Gastrocnemius medialis (tissue), 4 donors: ENCODE measurements at regions not wholly inside any gene's neighbourhood (a gene's known extent, or its start where the extent isn't known, plus 50 kb on each side); places are given as distances from the start of the nearest gene placed in this dataset.

Experiments used
- ATAC-seq, 2 donors: fragments of 150-250 bp; one replicate each; pipeline ENCODE4 v1.9.1; 2016
- DNase-seq, 2 donors: peaks; one replicate each; pipeline ENCODE4 v3.0.0-alpha.2; 2019
- H3K27ac ChIP-seq, 4 donors: fragments of 200-600 bp; sonication (generic); 1 replicate in 1 of 4; 2 replicates in 3 of 4; pipeline ENCODE4 v1.5.1; 2016 to 2018; ENCODE audit warnings: mild to moderate bottlenecking in 2 of 4, moderate library complexity in 1 of 4
- H3K27me3 ChIP-seq, 3 donors: fragments of 200-600 bp; sonication (generic) in 2 of 3; 1 replicate in 1 of 3; 2 replicates in 2 of 3; pipeline versions ENCODE4 v1.5.1 to v1.6.0; 2016 to 2019; ENCODE audit warnings: mild to moderate bottlenecking in 1 of 3, moderate library complexity in 1 of 3
- H3K36me3 ChIP-seq, 2 donors: fragments of 200-600 bp; sonication (generic) in 1 of 2; one replicate each; pipeline ENCODE4 v1.5.1; 2017 to 2018
- H3K4me1 ChIP-seq, 2 donors: fragments of 200-600 bp; sonication (generic) in 1 of 2; one replicate each; pipeline ENCODE4 v1.5.1; 2016 to 2017; ENCODE audit warnings: mild to moderate bottlenecking in 2 of 2
- H3K4me3 ChIP-seq, 4 donors: fragments of 200-600 bp; sonication (generic) in 3 of 4; 1 replicate in 1 of 4; 2 replicates in 3 of 4; pipeline ENCODE4 v1.5.1; 2016 to 2019; ENCODE audit warnings: mild to moderate bottlenecking in 2 of 4
- H3K9me3 ChIP-seq, 3 donors: fragments of 200-600 bp; sonication (generic) in 2 of 3; 1 replicate in 1 of 3; 2 replicates in 2 of 3; pipeline ENCODE4 v1.5.1; 2016 to 2019
- POLR2A ChIP-seq, 2 donors: fragments of 450-650 bp; IDR thresholded peaks; one replicate each; pipeline ENCODE4 v1.6.1; 2017; ENCODE audit warnings: antibody characterized with exemption in 2 of 2, mild to moderate bottlenecking in 2 of 2, moderate library complexity in 2 of 2
- in situ Hi-C, 4 donors: fragments of 200-750 bp; cut with MboI; loops; one replicate each; pipeline versions ENCODE4 v1.15.0 to v1.8.0; 2017; ENCODE audit warnings: low sequenced_read_pairs in 4 of 4
- intact Hi-C: fragments of 100-400 bp; cut with DNase I; formaldehyde crosslinking; loops from one replicate; pipeline ENCODE4 v1.15.1; 2023; ENCODE audit warnings: low total_unique reads
- TF ChIP-seq, protein P1 (sequence below), 5 experiments: fragments of 450-650 bp in 3 of 5; fragments of 200-600 bp in 2 of 5; sonication (generic) in 2 of 5; IDR thresholded peaks in 4 of 5; conservative IDR thresholded peaks in 1 of 5; 1 replicate in 4 of 5; 2 replicates in 1 of 5; pipeline ENCODE4 v1.5.1; 2016 to 2019; ENCODE audit warnings: antibody characterized with exemption in 5 of 5, mild to moderate bottlenecking in 3 of 5, moderate library complexity in 3 of 5

DNA sequence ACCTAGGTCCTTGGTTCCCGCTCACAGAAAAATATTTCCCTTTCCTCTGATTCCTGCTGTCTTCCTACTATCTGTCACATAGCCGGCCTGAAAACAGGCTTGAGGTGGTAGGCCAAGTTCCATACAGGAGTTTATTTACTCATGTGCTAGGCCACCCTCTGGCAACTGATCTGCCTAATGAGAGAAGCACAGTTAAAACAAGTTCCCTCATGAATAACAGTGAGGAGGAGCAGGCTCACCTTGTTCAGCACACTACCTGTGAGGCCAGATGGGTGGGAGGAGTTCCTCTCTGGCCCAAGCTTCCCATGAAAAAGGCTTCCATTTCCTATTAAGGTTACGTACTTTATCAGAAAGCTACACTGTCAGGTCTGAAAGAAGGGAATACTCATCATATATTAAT is 206.0 kb downstream of the MYRFL start:
- no peak for TF ChIP-seq POLR2A (IDR thresholded peaks at IDR 0.05)
- TF ChIP-seq, protein P1, sequence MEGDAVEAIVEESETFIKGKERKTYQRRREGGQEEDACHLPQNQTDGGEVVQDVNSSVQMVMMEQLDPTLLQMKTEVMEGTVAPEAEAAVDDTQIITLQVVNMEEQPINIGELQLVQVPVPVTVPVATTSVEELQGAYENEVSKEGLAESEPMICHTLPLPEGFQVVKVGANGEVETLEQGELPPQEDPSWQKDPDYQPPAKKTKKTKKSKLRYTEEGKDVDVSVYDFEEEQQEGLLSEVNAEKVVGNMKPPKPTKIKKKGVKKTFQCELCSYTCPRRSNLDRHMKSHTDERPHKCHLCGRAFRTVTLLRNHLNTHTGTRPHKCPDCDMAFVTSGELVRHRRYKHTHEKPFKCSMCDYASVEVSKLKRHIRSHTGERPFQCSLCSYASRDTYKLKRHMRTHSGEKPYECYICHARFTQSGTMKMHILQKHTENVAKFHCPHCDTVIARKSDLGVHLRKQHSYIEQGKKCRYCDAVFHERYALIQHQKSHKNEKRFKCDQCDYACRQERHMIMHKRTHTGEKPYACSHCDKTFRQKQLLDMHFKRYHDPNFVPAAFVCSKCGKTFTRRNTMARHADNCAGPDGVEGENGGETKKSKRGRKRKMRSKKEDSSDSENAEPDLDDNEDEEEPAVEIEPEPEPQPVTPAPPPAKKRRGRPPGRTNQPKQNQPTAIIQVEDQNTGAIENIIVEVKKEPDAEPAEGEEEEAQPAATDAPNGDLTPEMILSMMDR (IDR thresholded peaks at IDR 0.05 in 4 of 5, conservative IDR thresholded peaks at IDR 0.05 in 1 of 5) = no peak
- intact Hi-C loops (no loop called here), in situ Hi-C loops (no loop called here)
- H3K4me1 ChIP-seq = no peaks in the 10 kb centered on the region
- H3K27ac ChIP-seq = no peak overlapping the region
- ATAC-seq (no peak), DNase-seq (no peak)
- H3K9me3 ChIP-seq = no peaks in the 10 kb centered on the region
- no peaks in the 10 kb centered on the region for H3K36me3 ChIP-seq
- no peaks in the 10 kb centered on the region for H3K27me3 ChIP-seq
- H3K4me3 ChIP-seq = no peak overlapping the region

DNA sequence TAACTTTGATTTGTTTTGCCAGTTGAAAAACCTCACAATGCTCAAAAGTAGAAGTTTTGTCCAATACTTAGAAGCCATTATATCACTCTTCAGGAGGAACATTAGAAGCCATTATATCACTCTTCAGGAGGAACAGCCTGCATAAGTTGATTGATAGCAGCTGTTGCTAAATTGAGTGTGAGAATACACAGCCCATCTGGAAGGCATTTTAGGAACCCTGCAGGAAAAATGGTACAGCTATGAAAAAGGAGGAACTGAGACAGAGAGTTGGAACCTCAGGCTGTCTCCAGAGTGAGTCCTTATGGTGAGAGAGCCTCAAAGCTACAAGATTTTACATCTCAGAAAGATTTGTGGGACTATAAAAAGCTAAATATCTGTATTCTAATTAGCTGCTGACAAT is 207.0 kb downstream of the MYRFL start:
- DNase-seq (no peak), ATAC-seq (no peak)
- TF ChIP-seq POLR2A (IDR thresholded peaks at IDR 0.05) = no peak
- TF ChIP-seq, protein P1 (IDR thresholded peaks at IDR 0.05 in 4 of 5, conservative IDR thresholded peaks at IDR 0.05 in 1 of 5) = no peak
- H3K9me3 ChIP-seq = no peaks in the 10 kb centered on the region
- H3K4me3 ChIP-seq = no peak overlapping the region
- intact Hi-C loops = no loop called here
- H3K36me3 ChIP-seq = no peaks in the 10 kb centered on the region
- no peak overlapping the region for H3K27ac ChIP-seq
- H3K4me1 ChIP-seq = no peaks in the 10 kb centered on the region
- H3K27me3 ChIP-seq = no peaks in the 10 kb centered on the region
- in situ Hi-C loops = no loop called here

DNA sequence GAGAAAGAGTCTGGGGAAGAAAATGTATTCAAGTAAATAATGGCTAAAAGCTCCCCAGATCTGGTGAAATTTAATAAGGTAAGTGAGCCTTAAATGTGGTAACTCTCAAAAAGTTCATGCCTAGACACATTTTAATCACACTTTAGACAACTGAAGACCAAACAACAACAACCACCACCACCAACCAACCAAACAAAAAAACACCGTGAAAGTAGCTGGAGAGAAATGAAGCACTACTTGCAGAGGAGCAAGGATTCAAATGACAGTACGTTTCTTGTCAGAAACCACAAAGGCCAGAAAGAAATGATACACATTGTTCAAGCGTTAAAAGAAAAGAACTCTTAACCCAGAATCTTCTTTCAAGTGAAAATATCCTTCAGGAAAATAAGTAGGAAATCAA is 208.3 kb downstream of the MYRFL start:
- in situ Hi-C loops = no loop called here
- TF ChIP-seq, protein P1 (IDR thresholded peaks at IDR 0.05 in 4 of 5, conservative IDR thresholded peaks at IDR 0.05 in 1 of 5) = no peak
- no peak for TF ChIP-seq POLR2A (IDR thresholded peaks at IDR 0.05)

DNA sequence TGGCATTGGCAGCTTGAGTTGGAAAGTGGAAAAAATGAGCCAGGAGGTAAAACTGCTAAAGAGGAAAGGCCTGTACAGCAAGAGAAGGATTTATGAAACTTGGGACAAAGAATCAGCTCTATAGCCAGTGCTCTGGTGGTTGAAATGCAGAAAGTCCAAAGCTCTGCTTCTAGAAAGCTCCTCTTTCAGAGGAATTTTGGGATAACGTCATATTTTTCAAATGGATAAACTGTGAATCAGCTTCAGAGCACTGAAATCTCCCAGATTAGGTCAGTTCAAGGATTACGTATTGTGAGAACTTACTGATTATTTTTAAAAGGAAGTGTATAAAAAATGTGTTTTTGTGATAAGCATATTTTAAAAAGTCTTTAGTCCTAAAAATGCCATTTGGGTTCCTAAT is 203.1 kb upstream of the CNOT2 start:
- Histone ChIP-seq H3K4me3 (no peak overlapping the region), H3K4me1 (no peaks in the 10 kb centered on the region), H3K36me3 (no peaks in the 10 kb centered on the region), H3K27ac (no peak overlapping the region), H3K9me3 (no peaks in the 10 kb centered on the region), H3K27me3 (no peaks in the 10 kb centered on the region)
- TF ChIP-seq, protein P1 (IDR thresholded peaks at IDR 0.05 in 4 of 5, conservative IDR thresholded peaks at IDR 0.05 in 1 of 5) = no peak
- TF ChIP-seq POLR2A (IDR thresholded peaks at IDR 0.05) = no peak
- no peak for ATAC-seq
- in situ Hi-C loops (no loop called here), intact Hi-C loops (no loop called here)
- no peak for DNase-seq

More for the DNA sequence above, 208.3 kb downstream of the MYRFL start:
- DNase-seq (no peak), ATAC-seq (no peak)
- Histone ChIP-seq H3K9me3 (no peaks in the 10 kb centered on the region), H3K27me3 (no peaks in the 10 kb centered on the region), H3K36me3 (no peaks in the 10 kb centered on the region), H3K4me1 (no peaks in the 10 kb centered on the region), H3K27ac (no peak overlapping the region), H3K4me3 (no peak overlapping the region)
- intact Hi-C loops = no loop called here

DNA sequence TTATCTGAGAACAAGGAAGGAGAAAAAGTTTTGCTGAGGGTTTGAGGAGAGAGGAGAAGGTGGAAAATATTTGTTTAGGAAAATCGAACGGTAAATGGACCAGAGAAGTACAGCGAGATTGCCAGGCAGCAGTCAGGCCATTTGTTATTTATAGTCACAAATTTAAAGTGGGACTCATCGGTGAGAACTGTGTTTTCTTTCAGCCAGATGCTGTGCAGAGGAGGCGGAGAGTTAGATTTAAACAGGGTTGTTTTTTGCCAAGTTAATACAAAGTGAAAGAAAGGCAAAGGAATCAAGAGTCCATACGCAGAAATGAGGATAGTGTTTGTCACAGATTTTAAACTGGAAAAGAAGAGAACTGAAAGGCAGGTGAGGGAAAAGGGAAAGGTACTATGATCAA is 200.6 kb upstream of the CNOT2 start:
- no peaks in the 10 kb centered on the region for H3K27me3 ChIP-seq
- H3K9me3 ChIP-seq = no peaks in the 10 kb centered on the region
- no peaks in the 10 kb centered on the region for H3K36me3 ChIP-seq
- in situ Hi-C loops = no loop called here
- H3K27ac ChIP-seq = no peak overlapping the region
- ATAC-seq = no peak
- no peak for DNase-seq
- H3K4me3 ChIP-seq = no peak overlapping the region
- intact Hi-C loops = no loop called here
- no peaks in the 10 kb centered on the region for H3K4me1 ChIP-seq
- TF ChIP-seq, protein P1 (IDR thresholded peaks at IDR 0.05 in 4 of 5, conservative IDR thresholded peaks at IDR 0.05 in 1 of 5) = no peak
- TF ChIP-seq POLR2A (IDR thresholded peaks at IDR 0.05) = no peak
